GM20000 (cell line): ENCODE measurements at regions not wholly inside any gene's neighbourhood (a gene's known extent, or its start where the extent isn't known, plus 50 kb on each side); places are given as distances from the start of the nearest gene placed in this dataset.

Source experiments
- DNase-seq: peaks from one replicate; pipeline ENCODE4 v3.0.0; 2012; ENCODE audit warnings: low spot score
- CTCF ChIP-seq: IDR thresholded peaks from 2 replicates; pipeline ENCODE4 v1.5.1; 2012; ENCODE audit warnings: mild to moderate bottlenecking, control low read depth; ENCODE audit errors: extremely low read depth, missing control alignments

GRCh38 chr2:237150186-237150585 is 64.5 kb downstream of the COPS8 start:
- DNase-seq = no peak
- no peak for TF ChIP-seq CTCF

- no peak for DNase-seq
- TF ChIP-seq CTCF = no peak
Measured at GRCh38 chr2:237150831-237151375, 65.2 kb downstream of the COPS8 start.

DNA sequence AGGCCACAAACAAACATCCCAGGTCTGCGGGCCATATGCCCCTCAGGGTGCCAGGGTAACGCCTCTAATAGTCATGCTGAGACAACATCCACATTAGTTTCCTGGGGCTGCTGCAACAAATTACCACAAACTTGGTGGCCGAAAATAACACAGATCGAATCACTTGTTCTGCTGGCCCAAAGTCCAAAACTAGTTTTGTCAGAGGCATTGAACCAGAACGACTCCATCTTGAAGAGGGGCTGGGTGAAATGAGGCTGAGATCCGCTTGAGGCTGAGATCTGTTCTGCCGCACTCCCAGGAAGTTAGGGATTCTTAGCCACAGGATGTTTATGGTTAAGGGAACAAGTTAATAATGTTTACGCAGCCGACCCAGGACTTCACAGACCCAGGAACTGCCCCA is 66.7 kb downstream of the COPS8 start:
- no peak for DNase-seq
- TF ChIP-seq CTCF = no peak

GRCh38 chr2:237153181-237153580 is 67.5 kb downstream of the COPS8 start:
- DNase-seq = no peak
- TF ChIP-seq CTCF = no peak

GRCh38 chr2:237154082-237154638 is 68.5 kb downstream of the COPS8 start:
- DNase-seq = peak; percentile 69
- TF ChIP-seq CTCF = peak; percentile 84

- DNase-seq = peak; percentile 51
- TF ChIP-seq CTCF = no peak
Measured at GRCh38 chr2:237154884-237155851, 69.5 kb downstream of the COPS8 start.
